ENCODE measurements at regions not wholly inside any gene's neighbourhood (a gene's known extent, or its start where the extent isn't known, plus 50 kb on each side); places are given as distances from the start of the nearest gene placed in this dataset.

- H3K4me3 ChIP-seq (ENCODE audit: low read depth, low read length, poor library complexity, severe bottlenecking): no peak overlapping the region
- TF ChIP-seq CTCF (conservative IDR thresholded peaks at IDR 0.05; ENCODE audit: low read depth, low read length) (no peak), EZH2 (IDR thresholded peaks at IDR 0.05; ENCODE audit: borderline replicate concordance, low read depth, low read length, poor library complexity, severe bottlenecking) (no peak)
- intact Hi-C loops (cut with micrococcal nuclease; ENCODE audit: unreplicated experiment): no loop called here
- H3K27me3 ChIP-seq (replicated peaks; ENCODE audit: insufficient read depth, low read depth, low read length, poor library complexity): peaks cover 12% of the 10 kb centered on the region
- POLR2A ChIA-PET (ENCODE audit: low non-redundant PET): no interaction called here
- no TSS peak for BruUV-seq (replicated peaks)
- H3K4me1 ChIP-seq (ENCODE audit: insufficient read depth, low read length, poor library complexity, severe bottlenecking): no peaks in the 10 kb centered on the region
- no peaks in the 10 kb centered on the region for H3K9me3 ChIP-seq (ENCODE audit: low read depth, low read length, poor library complexity, severe bottlenecking)
- H3K27ac ChIP-seq (ENCODE audit: low read depth, low read length, poor library complexity, severe bottlenecking): no peak overlapping the region
- CTCF ChIA-PET: no interaction called here
- no peak for DNase-seq (ENCODE audit: low spot score)
- no peaks in the 10 kb centered on the region for H3K36me3 ChIP-seq (ENCODE audit: insufficient read depth, low read length, poor library complexity, severe bottlenecking)
Measured at GRCh38 chr15:38873158-38873557, 308.5 kb upstream of the RASGRP1 start.

GRCh38 chr15:38874464-38874863 is 309.9 kb upstream of the RASGRP1 start:
- H3K27me3 ChIP-seq (replicated peaks; ENCODE audit: insufficient read depth, low read depth, low read length, poor library complexity): no peaks in the 10 kb centered on the region
- no peak overlapping the region for H3K27ac ChIP-seq (ENCODE audit: low read depth, low read length, poor library complexity, severe bottlenecking)
- DNase-seq (ENCODE audit: low spot score): no peak
- no peaks in the 10 kb centered on the region for H3K4me1 ChIP-seq (ENCODE audit: insufficient read depth, low read length, poor library complexity, severe bottlenecking)
- TF ChIP-seq CTCF (conservative IDR thresholded peaks at IDR 0.05; ENCODE audit: low read depth, low read length) (no peak), EZH2 (IDR thresholded peaks at IDR 0.05; ENCODE audit: borderline replicate concordance, low read depth, low read length, poor library complexity, severe bottlenecking) (no peak)
- intact Hi-C loops (cut with micrococcal nuclease; ENCODE audit: unreplicated experiment): no loop called here
- no peaks in the 10 kb centered on the region for H3K9me3 ChIP-seq (ENCODE audit: low read depth, low read length, poor library complexity, severe bottlenecking)
- no peak overlapping the region for H3K4me3 ChIP-seq (ENCODE audit: low read depth, low read length, poor library complexity, severe bottlenecking)
- ChIA-PET POLR2A (ENCODE audit: low non-redundant PET) (no interaction called here), CTCF (no interaction called here)
- no peaks in the 10 kb centered on the region for H3K36me3 ChIP-seq (ENCODE audit: insufficient read depth, low read length, poor library complexity, severe bottlenecking)
- BruUV-seq (replicated peaks): no TSS peak

GRCh38 chr15:38876211-38876610 is 311.6 kb upstream of the RASGRP1 start:
- TF ChIP-seq CTCF (conservative IDR thresholded peaks at IDR 0.05; ENCODE audit: low read depth, low read length): no peak
- no peak for TF ChIP-seq EZH2 (IDR thresholded peaks at IDR 0.05; ENCODE audit: borderline replicate concordance, low read depth, low read length, poor library complexity, severe bottlenecking)
- Histone ChIP-seq H3K9me3 (ENCODE audit: low read depth, low read length, poor library complexity, severe bottlenecking) (no peaks in the 10 kb centered on the region), H3K4me3 (ENCODE audit: low read depth, low read length, poor library complexity, severe bottlenecking) (no peak overlapping the region), H3K27me3 (replicated peaks; ENCODE audit: insufficient read depth, low read depth, low read length, poor library complexity) (no peaks in the 10 kb centered on the region), H3K27ac (ENCODE audit: low read depth, low read length, poor library complexity, severe bottlenecking) (no peak overlapping the region), H3K36me3 (ENCODE audit: insufficient read depth, low read length, poor library complexity, severe bottlenecking) (no peaks in the 10 kb centered on the region), H3K4me1 (ENCODE audit: insufficient read depth, low read length, poor library complexity, severe bottlenecking) (no peaks in the 10 kb centered on the region)
- CTCF ChIA-PET: no interaction called here
- intact Hi-C loops (cut with micrococcal nuclease; ENCODE audit: unreplicated experiment): no loop called here
- POLR2A ChIA-PET (ENCODE audit: low non-redundant PET): no interaction called here
- no peak for DNase-seq (ENCODE audit: low spot score)
- BruUV-seq (replicated peaks): no TSS peak
